LoVo (cell line): ENCODE measurements at regions not wholly inside any gene's neighbourhood (a gene's known extent, or its start where the extent isn't known, plus 50 kb on each side); places are given as distances from the start of the nearest gene placed in this dataset.
"Not testable (repeated sequence)": the region's sequence is repeated elsewhere in the genome, so short reads cannot be mapped to it uniquely, and the experiment has no call there.

Source experiments
- DNase-seq: peaks from one replicate; pipeline ENCODE4 v3.0.0-alpha.2; 2016; ENCODE audit warnings: low spot score

- DNase-seq, result no peak
These were observed 253.9 kb downstream of the AGTPBP1 start for GRCh38 chr9:85487872-85488271.

- DNase-seq, result no peak
These were observed 257.5 kb downstream of the AGTPBP1 start for GRCh38 chr9:85484235-85484634.

GRCh38 chr9:85483208-85483607, 258.5 kb downstream of the AGTPBP1 start:
- peak; percentile 22 for DNase-seq

GRCh38 chr9:85479305-85479704, 262.4 kb downstream of the AGTPBP1 start:
- no peak for DNase-seq

- no peak for DNase-seq
These were observed 262.9 kb downstream of the AGTPBP1 start for GRCh38 chr9:85478847-85479246.

GRCh38 chr9:85474896-85475295, 266.9 kb downstream of the AGTPBP1 start:
- not testable (repeated sequence) for DNase-seq

- no peak for DNase-seq
These were observed 270.0 kb downstream of the AGTPBP1 start for GRCh38 chr9:85471791-85472190.

- no peak for DNase-seq
These were observed 272.7 kb downstream of the AGTPBP1 start for GRCh38 chr9:85469041-85469440.

- DNase-seq, result no peak
These were observed 274.9 kb downstream of the AGTPBP1 start for GRCh38 chr9:85466834-85467233.

GRCh38 chr9:85458114-85458864, 283.5 kb downstream of the AGTPBP1 start:
- DNase-seq, result not testable (repeated sequence)

GRCh38 chr9:85453850-85454249, 287.9 kb downstream of the AGTPBP1 start:
- no peak for DNase-seq

- DNase-seq, result no peak
These were observed 288.9 kb downstream of the AGTPBP1 start for GRCh38 chr9:85452841-85453240.

- DNase-seq, result no peak
These were observed 290.1 kb downstream of the AGTPBP1 start for GRCh38 chr9:85451680-85452079.

- DNase-seq, result no peak
These were observed 295.9 kb downstream of the AGTPBP1 start for GRCh38 chr9:85445887-85446286.

- DNase-seq, result no peak
These were observed 297.5 kb downstream of the AGTPBP1 start for GRCh38 chr9:85444243-85444642.

- no peak for DNase-seq
These were observed 298.6 kb downstream of the AGTPBP1 start for GRCh38 chr9:85443190-85443598.

GRCh38 chr9:85439791-85440190, 302.0 kb downstream of the AGTPBP1 start:
- no peak for DNase-seq

GRCh38 chr9:85433956-85434355, 307.8 kb downstream of the AGTPBP1 start:
- not testable (repeated sequence) for DNase-seq

- not testable (repeated sequence) for DNase-seq
These were observed 308.2 kb downstream of the AGTPBP1 start for GRCh38 chr9:85433551-85433950.

- no peak for DNase-seq
These were observed 308.7 kb downstream of the AGTPBP1 start for GRCh38 chr9:85433046-85433445.

- DNase-seq, result no peak
These were observed 309.2 kb downstream of the AGTPBP1 start for GRCh38 chr9:85432599-85432998.

- peak; percentile 71 for DNase-seq
These were observed 310.2 kb downstream of the AGTPBP1 start for GRCh38 chr9:85431339-85432102.

GRCh38 chr9:85430659-85431338, 311.0 kb downstream of the AGTPBP1 start:
- no peak for DNase-seq
